Suprapubic skin (tissue), 3 donors: ENCODE measurements at regions not wholly inside any gene's neighbourhood (a gene's known extent, or its start where the extent isn't known, plus 50 kb on each side); places are given as distances from the start of the nearest gene placed in this dataset.

ENCODE experiments used
- CTCF ChIP-seq, 2 donors: fragments of 200-600 bp in 1 of 2; fragments of 450-650 bp in 1 of 2; sonication (generic) in 1 of 2; IDR thresholded peaks; one replicate each; pipeline ENCODE4 v1.5.1; 2016 to 2019; ENCODE audit warnings: antibody characterized with exemption in 2 of 2, mild to moderate bottlenecking in 1 of 2, moderate library complexity in 1 of 2
- POLR2A ChIP-seq, 2 donors: fragments of 450-650 bp; IDR thresholded peaks; one replicate each; pipeline ENCODE4 v1.6.1; 2017; ENCODE audit warnings: antibody characterized with exemption in 2 of 2, mild to moderate bottlenecking in 2 of 2, moderate library complexity in 2 of 2

GRCh38 chr5:156042726-156043125, 284.2 kb upstream of the SGCD start:
- TF ChIP-seq POLR2A (IDR thresholded peaks at IDR 0.05), result no peak
- TF ChIP-seq CTCF (IDR thresholded peaks at IDR 0.05), result no peak
